ENCODE measurements at regions not wholly inside any gene's neighbourhood (a gene's known extent, or its start where the extent isn't known, plus 50 kb on each side); places are given as distances from the start of the nearest gene placed in this dataset.

DNA sequence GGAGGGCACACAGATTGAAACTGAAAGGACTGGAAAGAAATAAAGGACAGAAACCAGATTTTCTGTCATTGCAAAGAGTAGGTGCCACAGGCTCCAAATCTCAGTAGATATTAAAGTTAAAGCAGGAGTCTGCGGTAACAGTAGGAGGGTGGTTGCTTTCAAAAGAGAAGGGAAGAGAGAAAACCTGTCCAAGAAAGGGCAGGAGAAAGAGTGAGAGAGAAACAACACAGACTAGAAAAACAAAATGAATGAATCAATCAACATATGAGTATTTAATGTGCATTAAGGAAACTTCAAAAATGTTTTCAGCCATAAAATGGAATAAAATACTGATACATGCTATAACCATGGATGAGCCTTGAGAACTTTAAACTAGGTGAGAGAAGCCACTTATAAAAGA lies 143.1 kb upstream of the CTAGE1 start:
- no peak for DNase-seq
- no peaks in the 10 kb centered on the region for H3K36me3 ChIP-seq (ENCODE audit: low read depth)
- peaks cover 7% of the 10 kb centered on the region for H3K4me1 ChIP-seq (ENCODE audit: low read depth)
- TF ChIP-seq, protein P1, sequence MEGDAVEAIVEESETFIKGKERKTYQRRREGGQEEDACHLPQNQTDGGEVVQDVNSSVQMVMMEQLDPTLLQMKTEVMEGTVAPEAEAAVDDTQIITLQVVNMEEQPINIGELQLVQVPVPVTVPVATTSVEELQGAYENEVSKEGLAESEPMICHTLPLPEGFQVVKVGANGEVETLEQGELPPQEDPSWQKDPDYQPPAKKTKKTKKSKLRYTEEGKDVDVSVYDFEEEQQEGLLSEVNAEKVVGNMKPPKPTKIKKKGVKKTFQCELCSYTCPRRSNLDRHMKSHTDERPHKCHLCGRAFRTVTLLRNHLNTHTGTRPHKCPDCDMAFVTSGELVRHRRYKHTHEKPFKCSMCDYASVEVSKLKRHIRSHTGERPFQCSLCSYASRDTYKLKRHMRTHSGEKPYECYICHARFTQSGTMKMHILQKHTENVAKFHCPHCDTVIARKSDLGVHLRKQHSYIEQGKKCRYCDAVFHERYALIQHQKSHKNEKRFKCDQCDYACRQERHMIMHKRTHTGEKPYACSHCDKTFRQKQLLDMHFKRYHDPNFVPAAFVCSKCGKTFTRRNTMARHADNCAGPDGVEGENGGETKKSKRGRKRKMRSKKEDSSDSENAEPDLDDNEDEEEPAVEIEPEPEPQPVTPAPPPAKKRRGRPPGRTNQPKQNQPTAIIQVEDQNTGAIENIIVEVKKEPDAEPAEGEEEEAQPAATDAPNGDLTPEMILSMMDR (IDR thresholded peaks at IDR 0.05), result no peak
- ATAC-seq, result no peak
- no peak overlapping the region for H3K4me3 ChIP-seq
- no peaks in the 10 kb centered on the region for H3K9me3 ChIP-seq
- intact Hi-C loops (cut with DNase I, micrococcal nuclease), result no loop called here

DNA sequence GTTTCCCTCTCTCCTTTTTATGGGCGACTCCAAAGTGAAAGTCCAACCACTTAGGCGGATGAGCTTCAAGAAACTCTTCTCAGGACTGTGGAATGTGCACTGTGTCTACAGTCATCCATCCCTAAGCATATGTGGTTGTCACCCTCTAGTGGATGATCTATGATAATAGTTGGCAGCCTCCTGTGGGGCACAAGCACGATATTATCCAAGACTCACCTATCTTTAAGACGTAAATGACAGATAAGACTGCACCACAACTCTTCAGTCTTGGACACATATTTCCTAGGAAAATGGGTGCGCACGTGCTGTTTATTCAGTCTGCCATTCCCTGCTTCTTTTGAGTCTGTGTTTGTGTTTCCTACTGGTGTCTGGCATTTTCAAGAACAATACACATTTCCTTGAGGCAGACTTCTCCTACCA lies 145.5 kb upstream of the CTAGE1 start:
- no peak overlapping the region for H3K4me3 ChIP-seq
- intact Hi-C loops (cut with DNase I, micrococcal nuclease), result no loop called here

DNA sequence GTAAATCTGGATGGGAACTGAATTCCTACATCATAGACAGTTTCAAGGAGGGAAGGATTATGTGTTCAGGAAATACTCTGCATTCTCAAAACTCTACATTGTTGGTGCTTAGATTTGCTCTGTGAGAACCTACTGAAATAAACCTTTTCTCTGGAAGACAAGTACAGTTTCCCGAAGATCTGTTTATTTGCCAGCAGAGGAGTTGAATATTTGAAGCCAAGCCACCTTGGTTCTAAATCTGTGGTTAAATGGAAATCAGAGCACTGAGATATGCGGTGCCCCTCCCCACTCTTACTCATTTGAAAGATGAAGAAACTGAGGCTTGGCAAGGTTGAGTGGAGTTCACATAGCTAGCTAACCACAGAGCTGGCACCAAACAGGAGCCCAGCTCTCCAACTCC lies 146.3 kb upstream of the CTAGE1 start:
- intact Hi-C loops (cut with DNase I, micrococcal nuclease), result no loop called here
- Histone ChIP-seq H3K9me3 (no peaks in the 10 kb centered on the region), H3K36me3 (ENCODE audit: low read depth) (no peaks in the 10 kb centered on the region), H3K4me3 (no peak overlapping the region), H3K4me1 (ENCODE audit: low read depth) (peaks cover 7% of the 10 kb centered on the region)
- TF ChIP-seq, protein P1 (IDR thresholded peaks at IDR 0.05), result no peak
- ATAC-seq (no peak), DNase-seq (no peak)

More for the DNA sequence above, 145.5 kb upstream of the CTAGE1 start:
- ATAC-seq, result peak; percentile 93
- H3K4me1 ChIP-seq (ENCODE audit: low read depth), result peaks cover 7% of the 10 kb centered on the region
- peak in 1 of 3 donors; percentile 58 for DNase-seq
- no peaks in the 10 kb centered on the region for H3K36me3 ChIP-seq (ENCODE audit: low read depth)
- H3K9me3 ChIP-seq, result no peaks in the 10 kb centered on the region
- TF ChIP-seq, protein P1 (IDR thresholded peaks at IDR 0.05), result peak; percentile 45

DNA sequence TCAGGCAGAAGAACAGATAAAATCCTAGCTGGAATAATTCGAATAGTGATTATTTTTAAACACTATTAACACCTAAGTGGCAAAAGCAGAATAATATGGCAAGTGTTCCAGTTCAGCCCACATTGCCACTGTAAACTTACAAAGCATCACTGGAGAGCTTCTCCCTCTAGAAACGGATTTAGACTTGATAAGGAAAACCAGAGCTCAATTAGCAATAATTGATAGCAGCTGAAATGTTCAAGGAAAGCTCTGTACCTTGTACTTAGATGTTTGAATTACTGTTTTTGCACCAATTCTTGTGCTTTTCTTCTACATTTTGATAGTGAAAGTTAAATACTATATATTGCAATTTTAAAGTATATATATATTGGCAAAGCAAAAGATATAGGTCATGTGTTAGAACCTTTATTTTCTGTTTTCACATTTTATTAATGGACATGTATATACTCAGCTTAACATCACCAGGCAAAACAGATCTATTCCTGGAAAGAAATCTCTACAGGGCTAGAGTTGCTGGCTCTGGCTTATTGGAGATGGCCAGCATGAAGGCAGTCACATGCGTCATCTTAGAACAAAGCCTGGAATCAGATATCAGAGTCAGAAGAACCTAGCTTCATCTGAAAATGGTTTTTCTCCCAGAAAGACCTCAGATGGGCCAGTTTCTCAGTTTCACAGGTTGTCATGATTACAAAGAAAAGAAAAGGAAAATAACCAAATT lies 149.1 kb upstream of the CTAGE1 start:
- no peak for DNase-seq
- Histone ChIP-seq H3K9me3 (no peaks in the 10 kb centered on the region), H3K4me1 (ENCODE audit: low read depth) (no peaks in the 10 kb centered on the region), H3K36me3 (ENCODE audit: low read depth) (no peaks in the 10 kb centered on the region), H3K4me3 (no peak overlapping the region)
- intact Hi-C loops (cut with DNase I, micrococcal nuclease), result no loop called here
- ATAC-seq, result no peak
- TF ChIP-seq, protein P1 (IDR thresholded peaks at IDR 0.05), result no peak

GRCh38 chr18:22567794-22568193 lies 150.1 kb upstream of the CTAGE1 start:
- no peaks in the 10 kb centered on the region for H3K9me3 ChIP-seq
- intact Hi-C loops (cut with DNase I, micrococcal nuclease), result no loop called here
- DNase-seq, result no peak
- no peaks in the 10 kb centered on the region for H3K4me1 ChIP-seq (ENCODE audit: low read depth)
- H3K4me3 ChIP-seq, result no peak overlapping the region
- H3K36me3 ChIP-seq (ENCODE audit: low read depth), result no peaks in the 10 kb centered on the region
- ATAC-seq, result no peak
- TF ChIP-seq, protein P1 (IDR thresholded peaks at IDR 0.05), result no peak

Data from mucosa of descending colon (tissue), 3 donors.